CD4-positive, CD25-positive, alpha-beta regulatory T cell (primary cell): ENCODE measurements at regions not wholly inside any gene's neighbourhood (a gene's known extent, or its start where the extent isn't known, plus 50 kb on each side); places are given as distances from the start of the nearest gene placed in this dataset.

Source experiments
- ATAC-seq, 2 donors: fragments of 150-1000 bp; cut with Tn5 transposase; one replicate each; pipeline ENCODE4 v1.10.0; 2021; ENCODE audit warnings: low read depth in 2 of 2, moderate number of reproducible peaks in 2 of 2, moderate library complexity in 1 of 2
- DNase-seq, 3 donors: peaks; one replicate each; pipeline versions ENCODE4 v3.0.0 to v3.0.0-alpha.2; 2012 to 2022; ENCODE audit warnings: mixed read lengths in 1 of 3
- H3K27ac ChIP-seq: one replicate; pipeline ENCODE4 v1.7.0; 2013; ENCODE audit warnings: mild to moderate bottlenecking, low read length; ENCODE audit not compliant: insufficient read depth, poor library complexity, severe bottlenecking
- H3K27me3 ChIP-seq: one replicate; pipeline ENCODE4 v1.7.0; 2013; ENCODE audit warnings: low read length; ENCODE audit not compliant: control insufficient read depth, insufficient read depth
- H3K36me3 ChIP-seq: one replicate; pipeline ENCODE4 v1.7.0; 2013; ENCODE audit warnings: mild to moderate bottlenecking, low read length, moderate library complexity; ENCODE audit not compliant: control insufficient read depth, insufficient read depth
- H3K4me1 ChIP-seq: 2 replicates; pipeline ENCODE4 v1.7.0; 2013; ENCODE audit warnings: mild to moderate bottlenecking, low read length; ENCODE audit not compliant: insufficient read depth, control insufficient read depth, poor library complexity, severe bottlenecking
- H3K4me3 ChIP-seq: one replicate; pipeline ENCODE4 v1.7.0; 2013; ENCODE audit warnings: low read depth, mild to moderate bottlenecking, low read length, moderate library complexity
- H3K9me3 ChIP-seq, 2 experiments: 1 replicate in 1 of 2; 2 replicates in 1 of 2; pipeline ENCODE4 v1.7.0; 2013; ENCODE audit warnings: low read length in 2 of 2, mild to moderate bottlenecking in 1 of 2, moderate library complexity in 1 of 2; ENCODE audit not compliant: control insufficient read depth in 2 of 2
- H3K27ac Mint-ChIP-seq, 3 donors: one replicate each; pipeline ENCODE4 v1.8.0; 2020 to 2022; ENCODE audit warnings: mild to moderate bottlenecking in 3 of 3, mixed read lengths in 3 of 3, moderate library complexity in 2 of 3
- H3K27me3 Mint-ChIP-seq: one replicate; pipeline ENCODE4 v1.8.0; 2022; ENCODE audit warnings: mild to moderate bottlenecking, mixed read lengths
- H3K36me3 Mint-ChIP-seq: one replicate; pipeline ENCODE4 v1.8.0; 2020; ENCODE audit warnings: mixed read lengths
- H3K4me1 Mint-ChIP-seq, 4 donors: one replicate each; pipeline ENCODE4 v1.8.0; 2020 to 2022; ENCODE audit warnings: mixed read lengths in 4 of 4, mild to moderate bottlenecking in 1 of 4
- H3K4me3 Mint-ChIP-seq, 4 donors: one replicate each; pipeline ENCODE4 v1.8.0; 2020 to 2022; ENCODE audit warnings: mild to moderate bottlenecking in 4 of 4, mixed read lengths in 4 of 4, moderate library complexity in 3 of 4
- H3K9me3 Mint-ChIP-seq, 7 donors: one replicate each; pipeline ENCODE4 v1.8.0; 2020 to 2022; ENCODE audit warnings: mixed read lengths in 7 of 7, mild to moderate bottlenecking in 3 of 7, moderate library complexity in 2 of 7

DNA sequence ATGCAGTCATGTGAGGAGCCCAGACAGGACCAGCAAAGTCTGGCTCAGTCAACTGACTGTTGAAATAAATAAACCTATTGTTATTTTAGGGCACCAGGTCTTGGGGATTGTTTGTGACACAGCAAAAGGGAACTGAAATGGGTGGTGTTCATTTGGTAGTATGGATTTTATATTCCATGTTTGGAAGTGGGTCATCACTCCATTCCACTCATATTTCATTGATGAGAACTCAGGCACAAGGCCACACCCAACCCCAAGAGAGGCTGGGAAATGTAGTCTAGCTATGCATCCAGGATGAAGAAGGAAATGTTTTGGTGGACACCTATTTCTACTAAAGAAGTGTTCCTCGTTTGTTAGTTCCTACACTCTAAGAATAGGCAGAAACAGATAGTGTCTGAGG, 64.9 kb upstream of the BTBD3 start:
- Histone ChIP-seq H3K27ac (no peak overlapping the region), H3K4me3 (no peak overlapping the region), H3K36me3 (no peaks in the 10 kb centered on the region), H3K4me1 (no peaks in the 10 kb centered on the region), H3K9me3 (peaks cover 0 to 5% of the 10 kb centered on the region in 2 experiments), H3K27me3 (no peaks in the 10 kb centered on the region)
- DNase-seq: no peak
- no peaks in the 10 kb centered on the region for H3K4me1 Mint-ChIP-seq
- H3K4me3 Mint-ChIP-seq: no peak overlapping the region
- H3K27ac Mint-ChIP-seq: no peak overlapping the region
- no peaks in the 10 kb centered on the region for H3K27me3 Mint-ChIP-seq
- ATAC-seq: no peak
- peaks cover 1 to 21% (median 7%) of the 10 kb centered on the region in 7 donors for H3K9me3 Mint-ChIP-seq
- no peaks in the 10 kb centered on the region for H3K36me3 Mint-ChIP-seq

- Mint-ChIP-seq H3K4me1 (no peaks in the 10 kb centered on the region), H3K36me3 (no peaks in the 10 kb centered on the region), H3K27ac (no peak overlapping the region), H3K9me3 (peaks cover 1 to 21% (median 7%) of the 10 kb centered on the region in 7 donors), H3K4me3 (no peak overlapping the region), H3K27me3 (no peaks in the 10 kb centered on the region)
- ATAC-seq: no peak
- Histone ChIP-seq H3K27me3 (no peaks in the 10 kb centered on the region), H3K36me3 (no peaks in the 10 kb centered on the region), H3K4me1 (no peaks in the 10 kb centered on the region), H3K4me3 (no peak overlapping the region), H3K27ac (no peak overlapping the region), H3K9me3 (peaks cover 0 to 5% of the 10 kb centered on the region in 2 experiments)
- no peak for DNase-seq
Measured at GRCh38 chr20:11853359-11853758, 64.3 kb upstream of the BTBD3 start.

- peaks cover 2 to 18% (median 5%) of the 10 kb centered on the region in 7 donors for H3K9me3 Mint-ChIP-seq
- no peaks in the 10 kb centered on the region for H3K27me3 Mint-ChIP-seq
- Histone ChIP-seq H3K9me3 (no peaks in the 10 kb centered on the region), H3K27ac (no peak overlapping the region), H3K27me3 (no peaks in the 10 kb centered on the region), H3K36me3 (no peaks in the 10 kb centered on the region), H3K4me1 (no peaks in the 10 kb centered on the region), H3K4me3 (no peak overlapping the region)
- H3K27ac Mint-ChIP-seq: no peak overlapping the region
- H3K36me3 Mint-ChIP-seq: no peaks in the 10 kb centered on the region
- H3K4me3 Mint-ChIP-seq: no peak overlapping the region
- DNase-seq (no peak), ATAC-seq (no peak)
- no peaks in the 10 kb centered on the region for H3K4me1 Mint-ChIP-seq
Measured at GRCh38 chr20:11861479-11861878, 56.2 kb upstream of the BTBD3 start.

DNA sequence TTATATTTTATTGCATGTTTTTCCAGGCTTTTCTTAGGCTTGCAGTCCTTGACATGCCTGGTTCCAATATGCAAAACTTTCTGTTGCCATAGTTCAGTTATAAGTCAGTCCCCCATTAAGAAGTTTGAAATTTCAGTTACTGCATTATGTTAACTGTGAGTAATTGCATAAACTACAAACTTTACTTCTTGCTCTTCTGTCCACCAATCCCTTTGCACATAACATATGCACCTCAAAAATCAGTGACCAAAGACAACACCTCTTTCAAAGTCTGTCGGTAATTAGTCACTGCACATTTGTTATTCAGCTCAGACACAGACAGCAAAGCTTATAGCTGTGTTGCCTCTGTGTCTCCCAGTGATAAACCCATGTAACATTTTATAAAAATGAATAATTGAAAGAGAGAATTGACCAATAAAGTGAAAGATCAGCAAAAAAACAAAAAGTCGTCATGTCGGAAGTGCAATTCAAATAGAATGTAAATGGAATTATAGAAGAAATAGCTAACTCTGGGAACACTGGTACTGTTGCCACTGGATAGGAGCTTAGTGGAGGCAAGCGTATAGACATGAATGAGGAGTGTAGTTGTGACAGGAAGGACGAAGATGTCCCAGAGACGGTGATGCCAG, 50.3 kb upstream of the BTBD3 start:
- Mint-ChIP-seq H3K27me3 (no peaks in the 10 kb centered on the region), H3K4me1 (no peaks in the 10 kb centered on the region), H3K36me3 (no peaks in the 10 kb centered on the region), H3K4me3 (no peak overlapping the region), H3K27ac (no peak overlapping the region), H3K9me3 (peaks cover 0 to 12% (median 5%) of the 10 kb centered on the region in 7 donors)
- H3K36me3 ChIP-seq: no peaks in the 10 kb centered on the region
- no peak overlapping the region for H3K4me3 ChIP-seq
- H3K27me3 ChIP-seq: no peaks in the 10 kb centered on the region
- no peaks in the 10 kb centered on the region for H3K9me3 ChIP-seq
- no peak overlapping the region for H3K27ac ChIP-seq
- H3K4me1 ChIP-seq: no peaks in the 10 kb centered on the region
- no peak for ATAC-seq
- DNase-seq: no peak
